Gastrocnemius medialis (tissue), 4 donors: ENCODE measurements at regions not wholly inside any gene's neighbourhood (a gene's known extent, or its start where the extent isn't known, plus 50 kb on each side); places are given as distances from the start of the nearest gene placed in this dataset.

Experiments
- CTCF ChIP-seq, 5 experiments: fragments of 450-650 bp in 3 of 5; fragments of 200-600 bp in 2 of 5; sonication (generic) in 2 of 5; IDR thresholded peaks in 4 of 5; conservative IDR thresholded peaks in 1 of 5; 1 replicate in 4 of 5; 2 replicates in 1 of 5; pipeline ENCODE4 v1.5.1; 2016 to 2019; ENCODE audit warnings: antibody characterized with exemption in 5 of 5, mild to moderate bottlenecking in 3 of 5, moderate library complexity in 3 of 5
- POLR2A ChIP-seq, 2 donors: fragments of 450-650 bp; IDR thresholded peaks; one replicate each; pipeline ENCODE4 v1.6.1; 2017; ENCODE audit warnings: antibody characterized with exemption in 2 of 2, mild to moderate bottlenecking in 2 of 2, moderate library complexity in 2 of 2

- TF ChIP-seq CTCF (IDR thresholded peaks at IDR 0.05 in 4 of 5, conservative IDR thresholded peaks at IDR 0.05 in 1 of 5) (no peak), POLR2A (IDR thresholded peaks at IDR 0.05) (no peak)
Measured at GRCh38 chr3:189486556-189486955, 144.6 kb upstream of the TP63 start.
